WERI-Rb-1 (cell line): ENCODE measurements at regions not wholly inside any gene's neighbourhood (a gene's known extent, or its start where the extent isn't known, plus 50 kb on each side); places are given as distances from the start of the nearest gene placed in this dataset.

Experiments used
- DNase-seq: peaks from one replicate; pipeline ENCODE4 v3.0.0-alpha.2; 2020
- H3K27ac ChIP-seq: fragments of 250-450 bp; sonication (Bioruptor Pico); 2 replicates; pipeline ENCODE4 v1.5.1; 2020; ENCODE audit warnings: mild to moderate bottlenecking, moderate library complexity
- H3K27me3 ChIP-seq: fragments of 250-450 bp; sonication (Bioruptor Pico); 2 replicates; pipeline ENCODE4 v1.5.1; 2021; ENCODE audit warnings: mild to moderate bottlenecking, low read depth, moderate library complexity; ENCODE audit not compliant: insufficient read depth, severe bottlenecking
- H3K36me3 ChIP-seq: fragments of 250-450 bp; sonication (Bioruptor Pico); 2 replicates; pipeline ENCODE4 v1.5.1; 2020; ENCODE audit warnings: mild to moderate bottlenecking, moderate library complexity
- H3K4me3 ChIP-seq: 2 replicates; pipeline ENCODE4 v1.5.1; 2011; ENCODE audit warnings: low read depth, mild to moderate bottlenecking, control low read depth, low read length
- H3K9me3 ChIP-seq: fragments of 250-450 bp; sonication (Bioruptor Pico); 2 replicates; pipeline ENCODE4 v1.5.1; 2021; ENCODE audit warnings: mild to moderate bottlenecking, moderate library complexity; ENCODE audit not compliant: severe bottlenecking
- TF ChIP-seq, protein P1 (sequence below): IDR thresholded peaks from 2 replicates; pipeline ENCODE4 v1.5.1; 2011; ENCODE audit warnings: low read depth, mild to moderate bottlenecking, control low read depth, inconsistent platforms, low read length

- Histone ChIP-seq H3K9me3 (no peaks in the 10 kb centered on the region), H3K27ac (no peak overlapping the region), H3K4me3 (no peak overlapping the region), H3K27me3 (no peaks in the 10 kb centered on the region), H3K36me3 (no peaks in the 10 kb centered on the region)
- DNase-seq, result no peak
- TF ChIP-seq, protein P1, sequence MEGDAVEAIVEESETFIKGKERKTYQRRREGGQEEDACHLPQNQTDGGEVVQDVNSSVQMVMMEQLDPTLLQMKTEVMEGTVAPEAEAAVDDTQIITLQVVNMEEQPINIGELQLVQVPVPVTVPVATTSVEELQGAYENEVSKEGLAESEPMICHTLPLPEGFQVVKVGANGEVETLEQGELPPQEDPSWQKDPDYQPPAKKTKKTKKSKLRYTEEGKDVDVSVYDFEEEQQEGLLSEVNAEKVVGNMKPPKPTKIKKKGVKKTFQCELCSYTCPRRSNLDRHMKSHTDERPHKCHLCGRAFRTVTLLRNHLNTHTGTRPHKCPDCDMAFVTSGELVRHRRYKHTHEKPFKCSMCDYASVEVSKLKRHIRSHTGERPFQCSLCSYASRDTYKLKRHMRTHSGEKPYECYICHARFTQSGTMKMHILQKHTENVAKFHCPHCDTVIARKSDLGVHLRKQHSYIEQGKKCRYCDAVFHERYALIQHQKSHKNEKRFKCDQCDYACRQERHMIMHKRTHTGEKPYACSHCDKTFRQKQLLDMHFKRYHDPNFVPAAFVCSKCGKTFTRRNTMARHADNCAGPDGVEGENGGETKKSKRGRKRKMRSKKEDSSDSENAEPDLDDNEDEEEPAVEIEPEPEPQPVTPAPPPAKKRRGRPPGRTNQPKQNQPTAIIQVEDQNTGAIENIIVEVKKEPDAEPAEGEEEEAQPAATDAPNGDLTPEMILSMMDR, result no peak
These were observed 54.8 kb upstream of the CALCR start for GRCh38 chr7:93629291-93629801.

- no peaks in the 10 kb centered on the region for H3K27me3 ChIP-seq
- DNase-seq, result no peak
- no peaks in the 10 kb centered on the region for H3K36me3 ChIP-seq
- H3K4me3 ChIP-seq, result no peak overlapping the region
- H3K9me3 ChIP-seq, result no peaks in the 10 kb centered on the region
- TF ChIP-seq, protein P1, result no peak
- no peak overlapping the region for H3K27ac ChIP-seq
These were observed 52.3 kb upstream of the CALCR start for GRCh38 chr7:93626869-93627268.
